ENCODE measurements at regions not wholly inside any gene's neighbourhood (a gene's known extent, or its start where the extent isn't known, plus 50 kb on each side); places are given as distances from the start of the nearest gene placed in this dataset.

DNA sequence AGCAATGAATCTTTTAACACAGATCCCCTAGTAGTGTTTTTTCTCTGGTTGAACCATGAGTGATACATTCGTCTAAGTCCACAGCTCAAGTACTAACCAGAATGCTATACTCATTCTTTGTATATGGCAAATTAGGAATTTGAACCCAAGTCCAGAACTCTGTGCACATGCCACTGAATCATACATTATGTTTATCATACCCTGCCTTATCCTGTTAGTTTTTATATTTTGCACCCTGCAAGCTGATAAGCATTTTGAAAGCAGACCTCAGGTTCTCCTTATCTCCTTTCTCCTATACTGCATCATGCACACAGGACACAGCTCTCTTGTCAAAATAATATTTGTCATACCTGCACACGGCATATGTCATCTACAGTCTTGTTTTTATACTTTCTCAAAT is 54.6 kb upstream of the ELL2 start:
- ChIA-PET POLR2A (no interaction called here), CTCF (interaction anchor here (0.6 to 1.4 kb wide), 2 partner anchors 27 to 320 kb away, joined by 3 to 4 read pairs; no protein-coding TSS in a partner anchor)
- Histone ChIP-seq H3K27ac (ENCODE audit: extremely low read depth, low read depth, low read length) (no peak overlapping the region), H3K36me3 (ENCODE audit: control insufficient read depth in 2 of 2, insufficient read depth in 1 of 2, low read length in 2 of 2) (no peaks in the 10 kb centered on the region), H3K9me3 (ENCODE audit: control insufficient read depth, insufficient read depth, low read depth, low read length) (no peaks in the 10 kb centered on the region), H3K4me1 (ENCODE audit: control insufficient read depth, insufficient read depth, low read length) (peaks cover 4% of the 10 kb centered on the region), H3K4me3 (ENCODE audit: low read depth, low read length) (no peak overlapping the region)
- TF ChIP-seq ZNF324 (tag by site-specific recombination; IDR thresholded peaks at IDR 0.05) = no peak
- TF ChIP-seq YY1 (tag by site-specific recombination; IDR thresholded peaks at IDR 0.05) = no peak
- no peak for TF ChIP-seq ZFP41 (tag by site-specific recombination; IDR thresholded peaks at IDR 0.05; ENCODE audit: borderline replicate concordance)
- no peak for TF ChIP-seq ZFP37 (tag by site-specific recombination; IDR thresholded peaks at IDR 0.05)
- no peak for TF ChIP-seq TRIM28 (IDR thresholded peaks at IDR 0.05; ENCODE audit: borderline replicate concordance, low read length)
- no peak for TF ChIP-seq ZNF404 (tag by site-specific recombination; IDR thresholded peaks at IDR 0.05)
- no peak for TF ChIP-seq ZNF248 (tag by site-specific recombination; IDR thresholded peaks at IDR 0.05)
- TF ChIP-seq ZNF664 (tag by site-specific recombination; IDR thresholded peaks at IDR 0.05) = no peak
- no peak for TF ChIP-seq ZNF19 (tag by site-specific recombination; IDR thresholded peaks at IDR 0.05; ENCODE audit: low read depth)

DNA sequence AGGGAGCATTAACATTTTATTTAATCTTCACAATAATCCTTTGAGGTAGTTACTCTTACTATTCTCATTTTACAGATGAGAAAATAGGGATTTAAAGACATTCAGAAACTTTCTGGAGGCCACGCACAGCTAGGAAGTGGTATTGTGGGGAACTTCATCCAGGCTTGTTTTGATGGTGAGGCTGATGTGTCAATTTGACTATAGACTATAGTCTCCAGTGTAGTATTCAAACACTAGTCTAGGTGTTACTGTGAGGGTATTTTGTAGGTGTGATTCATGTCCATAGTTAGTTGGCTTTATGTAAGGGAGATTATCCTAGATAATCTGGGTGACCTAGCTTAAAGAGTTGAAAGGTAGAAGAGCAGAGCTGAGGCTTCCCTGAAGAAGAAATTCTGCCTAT is 54.1 kb upstream of the ELL2 start:
- H3K9me3 ChIP-seq (ENCODE audit: control insufficient read depth, insufficient read depth, low read depth, low read length) = no peaks in the 10 kb centered on the region
- H3K4me3 ChIP-seq (ENCODE audit: low read depth, low read length) = no peak overlapping the region
- H3K36me3 ChIP-seq (ENCODE audit: control insufficient read depth in 2 of 2, insufficient read depth in 1 of 2, low read length in 2 of 2) = no peaks in the 10 kb centered on the region
- ChIA-PET CTCF (interaction anchor here (1.4 kb wide), 1 partner anchor 320 kb away, joined by 4 read pairs; no protein-coding TSS in a partner anchor), POLR2A (no interaction called here)
- H3K27ac ChIP-seq (ENCODE audit: extremely low read depth, low read depth, low read length) = no peak overlapping the region
- TF ChIP-seq ZBTB7A (tag by site-specific recombination; IDR thresholded peaks at IDR 0.05; ENCODE audit: low read depth) = no peak
- TF ChIP-seq WT1 (tag by site-specific recombination; IDR thresholded peaks at IDR 0.05) = no peak
- no peak for TF ChIP-seq YY1 (tag by site-specific recombination; IDR thresholded peaks at IDR 0.05)
- peaks cover 4% of the 10 kb centered on the region for H3K4me1 ChIP-seq (ENCODE audit: control insufficient read depth, insufficient read depth, low read length)

DNA sequence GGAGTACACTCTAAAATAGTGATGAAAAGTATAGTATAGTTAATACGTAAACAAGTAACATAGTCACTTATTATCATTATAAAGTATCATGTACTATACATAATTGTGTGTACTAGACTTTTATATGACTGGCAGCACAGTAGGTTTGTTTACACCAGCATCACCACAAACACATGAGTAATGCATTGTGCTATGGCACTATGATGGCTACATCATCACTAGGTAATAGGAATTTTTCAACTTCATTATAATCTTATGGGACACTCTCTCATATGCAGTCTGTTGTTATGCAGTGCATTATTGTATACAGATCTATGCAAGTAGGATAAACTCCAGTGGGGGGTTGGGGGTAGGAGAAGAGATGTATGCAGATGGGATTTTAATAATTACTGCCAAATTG is 52.7 kb upstream of the ELL2 start:
- H3K4me3 ChIP-seq (ENCODE audit: low read depth, low read length) = no peak overlapping the region
- CTCF ChIA-PET = interaction anchor here (0.6 kb wide), 2 partner anchors 46 to 56 kb away, joined by 3 read pairs; no protein-coding TSS in a partner anchor
- H3K36me3 ChIP-seq (ENCODE audit: control insufficient read depth in 2 of 2, insufficient read depth in 1 of 2, low read length in 2 of 2) = no peaks in the 10 kb centered on the region
- TF ChIP-seq SETDB1 (IDR thresholded peaks at IDR 0.05; ENCODE audit: insufficient read length, low read length) (no peak), ZNF768 (tag by site-specific recombination; IDR thresholded peaks at IDR 0.05) (no peak), ZFP41 (tag by site-specific recombination; IDR thresholded peaks at IDR 0.05; ENCODE audit: borderline replicate concordance) (no peak), ZNF146 (tag by site-specific recombination; IDR thresholded peaks at IDR 0.05) (no peak), ZNF660 (tag by site-specific recombination; IDR thresholded peaks at IDR 0.05) (no peak), ZNF623 (tag by site-specific recombination; IDR thresholded peaks at IDR 0.05) (no peak), GLIS2 (tag by site-specific recombination; IDR thresholded peaks at IDR 0.05) (no peak), ZIC2 (tag by site-specific recombination; IDR thresholded peaks at IDR 0.05) (no peak)
- TF ChIP-seq, protein P1, sequence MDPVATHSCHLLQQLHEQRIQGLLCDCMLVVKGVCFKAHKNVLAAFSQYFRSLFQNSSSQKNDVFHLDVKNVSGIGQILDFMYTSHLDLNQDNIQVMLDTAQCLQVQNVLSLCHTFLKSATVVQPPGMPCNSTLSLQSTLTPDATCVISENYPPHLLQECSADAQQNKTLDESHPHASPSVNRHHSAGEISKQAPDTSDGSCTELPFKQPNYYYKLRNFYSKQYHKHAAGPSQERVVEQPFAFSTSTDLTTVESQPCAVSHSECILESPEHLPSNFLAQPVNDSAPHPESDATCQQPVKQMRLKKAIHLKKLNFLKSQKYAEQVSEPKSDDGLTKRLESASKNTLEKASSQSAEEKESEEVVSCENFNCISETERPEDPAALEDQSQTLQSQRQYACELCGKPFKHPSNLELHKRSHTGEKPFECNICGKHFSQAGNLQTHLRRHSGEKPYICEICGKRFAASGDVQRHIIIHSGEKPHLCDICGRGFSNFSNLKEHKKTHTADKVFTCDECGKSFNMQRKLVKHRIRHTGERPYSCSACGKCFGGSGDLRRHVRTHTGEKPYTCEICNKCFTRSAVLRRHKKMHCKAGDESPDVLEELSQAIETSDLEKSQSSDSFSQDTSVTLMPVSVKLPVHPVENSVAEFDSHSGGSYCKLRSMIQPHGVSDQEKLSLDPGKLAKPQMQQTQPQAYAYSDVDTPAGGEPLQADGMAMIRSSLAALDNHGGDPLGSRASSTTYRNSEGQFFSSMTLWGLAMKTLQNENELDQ (tag by site-specific recombination; IDR thresholded peaks at IDR 0.05; ENCODE audit: low read depth) = no peak
- TF ChIP-seq, protein P2, sequence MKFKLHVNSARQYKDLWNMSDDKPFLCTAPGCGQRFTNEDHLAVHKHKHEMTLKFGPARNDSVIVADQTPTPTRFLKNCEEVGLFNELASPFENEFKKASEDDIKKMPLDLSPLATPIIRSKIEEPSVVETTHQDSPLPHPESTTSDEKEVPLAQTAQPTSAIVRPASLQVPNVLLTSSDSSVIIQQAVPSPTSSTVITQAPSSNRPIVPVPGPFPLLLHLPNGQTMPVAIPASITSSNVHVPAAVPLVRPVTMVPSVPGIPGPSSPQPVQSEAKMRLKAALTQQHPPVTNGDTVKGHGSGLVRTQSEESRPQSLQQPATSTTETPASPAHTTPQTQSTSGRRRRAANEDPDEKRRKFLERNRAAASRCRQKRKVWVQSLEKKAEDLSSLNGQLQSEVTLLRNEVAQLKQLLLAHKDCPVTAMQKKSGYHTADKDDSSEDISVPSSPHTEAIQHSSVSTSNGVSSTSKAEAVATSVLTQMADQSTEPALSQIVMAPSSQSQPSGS (tag by site-specific recombination; IDR thresholded peaks at IDR 0.05; ENCODE audit: low read depth) = no peak
- no peak overlapping the region for H3K27ac ChIP-seq (ENCODE audit: extremely low read depth, low read depth, low read length)
- POLR2A ChIA-PET = no interaction called here
- H3K4me1 ChIP-seq (ENCODE audit: control insufficient read depth, insufficient read depth, low read length) = peaks cover 4% of the 10 kb centered on the region
- H3K9me3 ChIP-seq (ENCODE audit: control insufficient read depth, insufficient read depth, low read depth, low read length) = no peaks in the 10 kb centered on the region
